ENCODE measurements at regions not wholly inside any gene's neighbourhood (a gene's known extent, or its start where the extent isn't known, plus 50 kb on each side); places are given as distances from the start of the nearest gene placed in this dataset.

GRCh38 chr5:30581198-30581935 lies 612.1 kb upstream of the CDH6 start:
- Histone ChIP-seq H3K36me3 (ENCODE audit: control insufficient read depth in 2 of 2, extremely low read depth in 1 of 2, insufficient read depth in 2 of 2, low read length in 2 of 2) (no peaks in the 10 kb centered on the region), H3K27ac (ENCODE audit: insufficient read depth, low read depth, low read length) (no peak overlapping the region), H3K4me3 (replicated peaks in 1 of 3; ENCODE audit: insufficient read depth in 1 of 3, low read depth in 1 of 3, low read length in 3 of 3) (no peak overlapping the region), H3K79me2 (ENCODE audit: control insufficient read depth, insufficient read depth, low read length) (no peaks in the 10 kb centered on the region), H3K9ac (replicated peaks; ENCODE audit: extremely low read depth, insufficient read depth, low read length) (no peak overlapping the region), H3K9me3 (replicated peaks; ENCODE audit: control insufficient read depth, insufficient read depth, low read length) (peaks cover 2% of the 10 kb centered on the region), H3K27me3 (ENCODE audit: control insufficient read depth in 2 of 2, insufficient read depth in 2 of 2, low read length in 2 of 2) (no peaks in the 10 kb centered on the region), H3K4me2 (ENCODE audit: insufficient read depth, low read length) (no peak overlapping the region), H4K20me1 (replicated peaks; ENCODE audit: control insufficient read depth, extremely low read depth, insufficient read depth, low read length) (no peaks in the 10 kb centered on the region), H3K9me1 (replicated peaks; ENCODE audit: control insufficient read depth, extremely low read depth, insufficient read depth, low read length) (no peaks in the 10 kb centered on the region), H2AFZ (ENCODE audit: low read depth, low read length) (no peak overlapping the region), H3K4me1 (ENCODE audit: control insufficient read depth, extremely low read depth, insufficient read depth, low read length) (no peaks in the 10 kb centered on the region)
- intact Hi-C loops (cut with micrococcal nuclease) (no loop called here), dilution Hi-C loops (cut with MboI; ENCODE audit: extremely low pct_ligation_motif_present, low sequenced_read_pairs) (no loop called here)
- no peak for TF ChIP-seq POLR2A (IDR thresholded peaks at IDR 0.05; ENCODE audit: low read depth, low read length)
- TF ChIP-seq, protein P1, sequence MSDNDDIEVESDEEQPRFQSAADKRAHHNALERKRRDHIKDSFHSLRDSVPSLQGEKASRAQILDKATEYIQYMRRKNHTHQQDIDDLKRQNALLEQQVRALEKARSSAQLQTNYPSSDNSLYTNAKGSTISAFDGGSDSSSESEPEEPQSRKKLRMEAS (IDR thresholded peaks at IDR 0.05; ENCODE audit: insufficient read depth, insufficient read length) = no peak
- TF ChIP-seq POLR2AphosphoS5 (IDR thresholded peaks at IDR 0.05; ENCODE audit: insufficient read depth, low read depth, low read length) = no peak
- no peak for TF ChIP-seq JUN (IDR thresholded peaks at IDR 0.05; ENCODE audit: borderline replicate concordance, insufficient read depth, insufficient read length, low read depth)
- TF ChIP-seq FOS (IDR thresholded peaks at IDR 0.05; ENCODE audit: borderline replicate concordance, insufficient read depth, low read length) = no peak
- no peak for TF ChIP-seq EZH2 (IDR thresholded peaks at IDR 0.05; ENCODE audit: borderline replicate concordance, low read depth, low read length, severe bottlenecking)
- TF ChIP-seq, protein P2, sequence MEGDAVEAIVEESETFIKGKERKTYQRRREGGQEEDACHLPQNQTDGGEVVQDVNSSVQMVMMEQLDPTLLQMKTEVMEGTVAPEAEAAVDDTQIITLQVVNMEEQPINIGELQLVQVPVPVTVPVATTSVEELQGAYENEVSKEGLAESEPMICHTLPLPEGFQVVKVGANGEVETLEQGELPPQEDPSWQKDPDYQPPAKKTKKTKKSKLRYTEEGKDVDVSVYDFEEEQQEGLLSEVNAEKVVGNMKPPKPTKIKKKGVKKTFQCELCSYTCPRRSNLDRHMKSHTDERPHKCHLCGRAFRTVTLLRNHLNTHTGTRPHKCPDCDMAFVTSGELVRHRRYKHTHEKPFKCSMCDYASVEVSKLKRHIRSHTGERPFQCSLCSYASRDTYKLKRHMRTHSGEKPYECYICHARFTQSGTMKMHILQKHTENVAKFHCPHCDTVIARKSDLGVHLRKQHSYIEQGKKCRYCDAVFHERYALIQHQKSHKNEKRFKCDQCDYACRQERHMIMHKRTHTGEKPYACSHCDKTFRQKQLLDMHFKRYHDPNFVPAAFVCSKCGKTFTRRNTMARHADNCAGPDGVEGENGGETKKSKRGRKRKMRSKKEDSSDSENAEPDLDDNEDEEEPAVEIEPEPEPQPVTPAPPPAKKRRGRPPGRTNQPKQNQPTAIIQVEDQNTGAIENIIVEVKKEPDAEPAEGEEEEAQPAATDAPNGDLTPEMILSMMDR (IDR thresholded peaks at IDR 0.05; ENCODE audit: extremely low read depth in 1 of 2, insufficient read depth in 1 of 2, low read depth in 1 of 2, low read length in 2 of 2) = no peak
- TF ChIP-seq MYC (IDR thresholded peaks at IDR 0.05; ENCODE audit: low read depth, low read length) = no peak
- TF ChIP-seq GATA2 (IDR thresholded peaks at IDR 0.05; ENCODE audit: insufficient read depth, insufficient read length, low read depth, low read length) = no peak
- BruUV-seq (replicated peaks) = no TSS peak
- DNase-seq (ENCODE audit: low read depth, low spot score) (no peak), FAIRE-seq (no peak)
- POLR2A ChIA-PET = no interaction called here
- CTCF ChIA-PET = no interaction called here

Measured in endothelial cell of umbilical vein (primary cell).